ENCODE measurements at regions not wholly inside any gene's neighbourhood (a gene's known extent, or its start where the extent isn't known, plus 50 kb on each side); places are given as distances from the start of the nearest gene placed in this dataset.

- no peak for DNase-seq (ENCODE audit: low read depth in 2 of 2, low spot score in 1 of 2)
These were observed 346.6 kb downstream of the TBC1D4 start for GRCh38 chr13:75135325-75135825.

- DNase-seq (ENCODE audit: low read depth in 2 of 2, low spot score in 1 of 2) = no peak
These were observed 349.0 kb downstream of the TBC1D4 start for GRCh38 chr13:75132701-75133695.

- DNase-seq (ENCODE audit: low read depth in 2 of 2, low spot score in 1 of 2) = no peak
These were observed 352.6 kb downstream of the TBC1D4 start for GRCh38 chr13:75129331-75129730.

- DNase-seq (ENCODE audit: low read depth in 2 of 2, low spot score in 1 of 2) = no peak
These were observed 357.6 kb downstream of the TBC1D4 start for GRCh38 chr13:75124415-75124814.

- no peak for DNase-seq (ENCODE audit: low read depth in 2 of 2, low spot score in 1 of 2)
These were observed 358.5 kb downstream of the TBC1D4 start for GRCh38 chr13:75123428-75123827.

- no peak for DNase-seq (ENCODE audit: low read depth in 2 of 2, low spot score in 1 of 2)
These were observed 361.9 kb downstream of the TBC1D4 start for GRCh38 chr13:75120085-75120484.

- DNase-seq (ENCODE audit: low read depth in 2 of 2, low spot score in 1 of 2) = no peak
These were observed 366.8 kb downstream of the TBC1D4 start for GRCh38 chr13:75115171-75115570.

- no peak for DNase-seq (ENCODE audit: low read depth in 2 of 2, low spot score in 1 of 2)
These were observed 378.0 kb downstream of the TBC1D4 start for GRCh38 chr13:75103976-75104375.

- no peak for DNase-seq (ENCODE audit: low read depth in 2 of 2, low spot score in 1 of 2)
These were observed 379.8 kb downstream of the TBC1D4 start for GRCh38 chr13:75102001-75102716.

GRCh38 chr13:75101348-75101747, 380.6 kb downstream of the TBC1D4 start:
- DNase-seq (ENCODE audit: low read depth in 2 of 2, low spot score in 1 of 2) = no peak

- no peak for DNase-seq (ENCODE audit: low read depth in 2 of 2, low spot score in 1 of 2)
These were observed 389.8 kb downstream of the TBC1D4 start for GRCh38 chr13:75092143-75092542.

GRCh38 chr13:75091718-75092117, 390.3 kb downstream of the TBC1D4 start:
- no peak for DNase-seq (ENCODE audit: low read depth in 2 of 2, low spot score in 1 of 2)

- DNase-seq (ENCODE audit: low read depth in 2 of 2, low spot score in 1 of 2) = no peak
These were observed 390.9 kb downstream of the TBC1D4 start for GRCh38 chr13:75090872-75091615.

- no peak for DNase-seq (ENCODE audit: low read depth in 2 of 2, low spot score in 1 of 2)
These were observed 393.1 kb downstream of the TBC1D4 start for GRCh38 chr13:75088915-75089314.

- DNase-seq (ENCODE audit: low read depth in 2 of 2, low spot score in 1 of 2) = no peak
These were observed 402.7 kb downstream of the TBC1D4 start for GRCh38 chr13:75079226-75079625.

- DNase-seq (ENCODE audit: low read depth in 2 of 2, low spot score in 1 of 2) = no peak
These were observed 405.5 kb downstream of the TBC1D4 start for GRCh38 chr13:75076476-75076875.

- no peak for DNase-seq (ENCODE audit: low read depth in 2 of 2, low spot score in 1 of 2)
These were observed 408.2 kb downstream of the TBC1D4 start for GRCh38 chr13:75073786-75074185.

- no peak for DNase-seq (ENCODE audit: low read depth in 2 of 2, low spot score in 1 of 2)
These were observed 409.1 kb downstream of the TBC1D4 start for GRCh38 chr13:75072891-75073290.

- DNase-seq (ENCODE audit: low read depth in 2 of 2, low spot score in 1 of 2) = no peak
These were observed 409.6 kb downstream of the TBC1D4 start for GRCh38 chr13:75072368-75072767.

GRCh38 chr13:75071796-75072195, 410.2 kb downstream of the TBC1D4 start:
- no peak for DNase-seq (ENCODE audit: low read depth in 2 of 2, low spot score in 1 of 2)

- DNase-seq (ENCODE audit: low read depth in 2 of 2, low spot score in 1 of 2) = no peak
These were observed 410.6 kb downstream of the TBC1D4 start for GRCh38 chr13:75071395-75071794.
